ENCODE measurements at regions not wholly inside any gene's neighbourhood (a gene's known extent, or its start where the extent isn't known, plus 50 kb on each side); places are given as distances from the start of the nearest gene placed in this dataset.
"Not testable (repeated sequence)": the region's sequence is repeated elsewhere in the genome, so short reads cannot be mapped to it uniquely, and the experiment has no call there.

DNA sequence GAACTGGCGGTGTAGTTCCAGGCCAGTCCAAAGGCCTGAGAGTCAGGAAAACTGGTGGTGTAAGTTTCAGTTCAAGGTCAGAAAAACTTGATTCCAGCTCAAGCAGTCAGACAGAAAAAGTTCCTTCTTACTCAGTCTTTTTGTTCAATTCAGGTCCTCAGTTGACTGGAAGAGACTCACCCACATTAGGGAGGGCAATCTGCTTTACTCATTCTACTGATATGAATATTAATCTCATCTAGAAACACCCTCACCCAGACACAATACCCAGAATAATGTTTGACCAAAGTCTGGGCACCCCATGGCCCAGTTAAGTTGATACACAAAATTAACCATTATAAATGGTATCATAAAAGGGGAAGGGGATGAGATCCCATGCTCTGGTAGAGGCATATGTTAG, 50.1 kb upstream of the LTA4H start:
- dilution Hi-C loops (cut with MboI; ENCODE audit: extremely low pct_ligation_motif_present, low sequenced_read_pairs): no loop called here
- no peak overlapping the region for H3K27ac ChIP-seq (ENCODE audit: control insufficient read depth, insufficient read depth, low read length)
- no peak overlapping the region for H3K9ac ChIP-seq (ENCODE audit: control insufficient read depth, extremely low read depth, insufficient read depth, low read length)
- no peaks in the 10 kb centered on the region for H3K9me3 ChIP-seq (ENCODE audit: control insufficient read depth, low read depth, low read length)
- no peaks in the 10 kb centered on the region for H3K36me3 ChIP-seq (ENCODE audit: control insufficient read depth in 2 of 2, extremely low read depth in 1 of 2, insufficient read depth in 2 of 2, low read length in 2 of 2)
- H4K20me1 ChIP-seq (ENCODE audit: control insufficient read depth, extremely low read depth, insufficient read depth, low read length): no peaks in the 10 kb centered on the region
- no peaks in the 10 kb centered on the region for H3K79me2 ChIP-seq (ENCODE audit: control insufficient read depth, insufficient read depth, low read length)
- no peak overlapping the region for H3K4me2 ChIP-seq (ENCODE audit: control insufficient read depth, extremely low read depth, insufficient read depth, low read depth, low read length)
- FAIRE-seq: no peak
- H2AFZ ChIP-seq (ENCODE audit: control insufficient read depth, low read length): no peak overlapping the region
- peaks cover 9% of the 10 kb centered on the region for H3K4me1 ChIP-seq (ENCODE audit: control insufficient read depth, extremely low read depth, insufficient read depth, low read length)
- no peak overlapping the region for H3K4me3 ChIP-seq (ENCODE audit: control insufficient read depth in 2 of 3, extremely low read depth in 1 of 3, insufficient read depth in 2 of 3, low read depth in 1 of 3, low read length in 3 of 3)
- no peaks in the 10 kb centered on the region for H3K27me3 ChIP-seq (ENCODE audit: control insufficient read depth, extremely low read depth, insufficient read depth, low read length)
- TF ChIP-seq, protein P1, sequence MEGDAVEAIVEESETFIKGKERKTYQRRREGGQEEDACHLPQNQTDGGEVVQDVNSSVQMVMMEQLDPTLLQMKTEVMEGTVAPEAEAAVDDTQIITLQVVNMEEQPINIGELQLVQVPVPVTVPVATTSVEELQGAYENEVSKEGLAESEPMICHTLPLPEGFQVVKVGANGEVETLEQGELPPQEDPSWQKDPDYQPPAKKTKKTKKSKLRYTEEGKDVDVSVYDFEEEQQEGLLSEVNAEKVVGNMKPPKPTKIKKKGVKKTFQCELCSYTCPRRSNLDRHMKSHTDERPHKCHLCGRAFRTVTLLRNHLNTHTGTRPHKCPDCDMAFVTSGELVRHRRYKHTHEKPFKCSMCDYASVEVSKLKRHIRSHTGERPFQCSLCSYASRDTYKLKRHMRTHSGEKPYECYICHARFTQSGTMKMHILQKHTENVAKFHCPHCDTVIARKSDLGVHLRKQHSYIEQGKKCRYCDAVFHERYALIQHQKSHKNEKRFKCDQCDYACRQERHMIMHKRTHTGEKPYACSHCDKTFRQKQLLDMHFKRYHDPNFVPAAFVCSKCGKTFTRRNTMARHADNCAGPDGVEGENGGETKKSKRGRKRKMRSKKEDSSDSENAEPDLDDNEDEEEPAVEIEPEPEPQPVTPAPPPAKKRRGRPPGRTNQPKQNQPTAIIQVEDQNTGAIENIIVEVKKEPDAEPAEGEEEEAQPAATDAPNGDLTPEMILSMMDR (optimal IDR thresholded peaks at IDR 0.05 in 1 of 3, IDR thresholded peaks at IDR 0.05 in 1 of 3, conservative IDR thresholded peaks at IDR 0.05 in 1 of 3; ENCODE audit: extremely low read depth in 1 of 3, insufficient read depth in 2 of 3, low read length in 3 of 3): no peak
- no peak for TF ChIP-seq EZH2 (IDR thresholded peaks at IDR 0.05; ENCODE audit: low read length)
- no peak for DNase-seq (ENCODE audit: low read depth, low spot score)
- no peaks in the 10 kb centered on the region for H3K9me1 ChIP-seq (ENCODE audit: control insufficient read depth, extremely low read depth, insufficient read depth, low read length)

DNA sequence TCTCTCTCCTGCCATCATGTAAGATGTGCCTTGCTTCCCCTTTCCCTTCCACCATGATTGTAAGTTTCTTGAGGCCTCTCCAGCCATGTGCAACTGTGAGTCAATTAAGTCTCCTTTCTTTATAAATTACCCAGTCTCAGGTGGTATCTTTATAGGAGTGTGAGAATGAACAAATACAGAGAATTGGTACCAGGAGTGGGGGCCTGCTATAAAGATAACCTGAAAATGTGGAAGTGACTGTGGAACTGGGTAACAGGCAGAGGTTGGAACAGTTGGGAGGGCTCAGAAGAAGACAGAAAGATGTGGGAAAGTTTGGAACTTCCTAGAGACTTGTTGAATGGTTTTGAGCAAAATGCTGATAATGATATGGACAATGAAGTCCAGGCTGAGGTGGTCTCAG, 50.8 kb upstream of the LTA4H start:
- dilution Hi-C loops (cut with MboI; ENCODE audit: extremely low pct_ligation_motif_present, low sequenced_read_pairs); H2AFZ ChIP-seq (ENCODE audit: control insufficient read depth, low read length); DNase-seq (ENCODE audit: low read depth, low spot score); H3K4me2 ChIP-seq (ENCODE audit: control insufficient read depth, extremely low read depth, insufficient read depth, low read depth, low read length); H3K9me1 ChIP-seq (ENCODE audit: control insufficient read depth, extremely low read depth, insufficient read depth, low read length); H3K79me2 ChIP-seq (ENCODE audit: control insufficient read depth, insufficient read depth, low read length); H3K9ac ChIP-seq (ENCODE audit: control insufficient read depth, extremely low read depth, insufficient read depth, low read length); H3K36me3 ChIP-seq (ENCODE audit: control insufficient read depth in 2 of 2, extremely low read depth in 1 of 2, insufficient read depth in 2 of 2, low read length in 2 of 2); FAIRE-seq; H3K4me3 ChIP-seq (ENCODE audit: control insufficient read depth in 2 of 3, extremely low read depth in 1 of 3, insufficient read depth in 2 of 3, low read depth in 1 of 3, low read length in 3 of 3); H3K4me1 ChIP-seq (ENCODE audit: control insufficient read depth, extremely low read depth, insufficient read depth, low read length); H4K20me1 ChIP-seq (ENCODE audit: control insufficient read depth, extremely low read depth, insufficient read depth, low read length); H3K27me3 ChIP-seq (ENCODE audit: control insufficient read depth, extremely low read depth, insufficient read depth, low read length); H3K9me3 ChIP-seq (ENCODE audit: control insufficient read depth, low read depth, low read length); H3K27ac ChIP-seq (ENCODE audit: control insufficient read depth, insufficient read depth, low read length): not testable (repeated sequence)

DNA sequence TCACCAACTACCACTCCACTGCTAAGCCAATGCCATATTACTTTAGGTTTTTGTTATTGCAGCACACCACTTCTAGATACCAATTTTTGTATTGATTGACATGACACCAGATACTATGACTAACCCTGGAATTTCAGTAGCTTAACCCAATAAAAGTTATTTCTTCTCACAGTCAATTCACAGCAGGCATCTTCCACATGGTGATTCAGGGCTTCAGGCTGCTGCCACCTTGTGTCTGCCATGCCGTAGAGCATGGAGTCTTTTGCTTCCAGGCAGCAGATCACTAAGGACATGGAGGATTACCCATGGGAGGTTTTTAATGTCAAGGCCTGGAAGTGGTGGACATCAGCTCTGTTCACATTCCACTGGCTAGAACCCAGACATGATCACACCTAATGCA, 56.4 kb upstream of the LTA4H start:
- peaks cover 14% of the 10 kb centered on the region for H3K4me1 ChIP-seq (ENCODE audit: control insufficient read depth, extremely low read depth, insufficient read depth, low read length)
- H3K9me1 ChIP-seq (ENCODE audit: control insufficient read depth, extremely low read depth, insufficient read depth, low read length): no peaks in the 10 kb centered on the region
- DNase-seq (ENCODE audit: low read depth, low spot score) (no peak), FAIRE-seq (no peak)
- H3K9me3 ChIP-seq (ENCODE audit: control insufficient read depth, low read depth, low read length): no peaks in the 10 kb centered on the region
- TF ChIP-seq, protein P1 (optimal IDR thresholded peaks at IDR 0.05 in 1 of 3, IDR thresholded peaks at IDR 0.05 in 1 of 3, conservative IDR thresholded peaks at IDR 0.05 in 1 of 3; ENCODE audit: extremely low read depth in 1 of 3, insufficient read depth in 2 of 3, low read length in 3 of 3): peak; percentile 29 to 64 (median 39)
- no peak for TF ChIP-seq EZH2 (IDR thresholded peaks at IDR 0.05; ENCODE audit: low read length)
- no peak overlapping the region for H3K9ac ChIP-seq (ENCODE audit: control insufficient read depth, extremely low read depth, insufficient read depth, low read length)
- no peaks in the 10 kb centered on the region for H3K27me3 ChIP-seq (ENCODE audit: control insufficient read depth, extremely low read depth, insufficient read depth, low read length)
- H2AFZ ChIP-seq (ENCODE audit: control insufficient read depth, low read length): no peak overlapping the region
- H3K4me3 ChIP-seq (ENCODE audit: control insufficient read depth in 2 of 3, extremely low read depth in 1 of 3, insufficient read depth in 2 of 3, low read depth in 1 of 3, low read length in 3 of 3): no peak overlapping the region
- dilution Hi-C loops (cut with MboI; ENCODE audit: extremely low pct_ligation_motif_present, low sequenced_read_pairs): no loop called here
- H3K4me2 ChIP-seq (ENCODE audit: control insufficient read depth, extremely low read depth, insufficient read depth, low read depth, low read length): no peak overlapping the region
- no peak overlapping the region for H3K27ac ChIP-seq (ENCODE audit: control insufficient read depth, insufficient read depth, low read length)
- H3K36me3 ChIP-seq (ENCODE audit: control insufficient read depth in 2 of 2, extremely low read depth in 1 of 2, insufficient read depth in 2 of 2, low read length in 2 of 2): no peaks in the 10 kb centered on the region
- H3K79me2 ChIP-seq (ENCODE audit: control insufficient read depth, insufficient read depth, low read length): no peaks in the 10 kb centered on the region
- no peaks in the 10 kb centered on the region for H4K20me1 ChIP-seq (ENCODE audit: control insufficient read depth, extremely low read depth, insufficient read depth, low read length)

Measured in keratinocyte (primary cell).